GM18858 (cell line): ENCODE measurements at regions not wholly inside any gene's neighbourhood (a gene's known extent, or its start where the extent isn't known, plus 50 kb on each side); places are given as distances from the start of the nearest gene placed in this dataset.

ENCODE experiments used
- ATAC-seq: cut with Tn5 transposase; IDR thresholded peaks from one replicate; pipeline ENCODE4 v1.9.1; 2021; ENCODE audit not compliant: unreplicated experiment

- no peak for ATAC-seq
Measured at GRCh38 chr22:47225931-47226633, 463.6 kb downstream of the TBC1D22A start.

- no peak for ATAC-seq
Measured at GRCh38 chr22:47225080-47225930, 462.9 kb downstream of the TBC1D22A start.
